A204.1 (cell line): ENCODE measurements at regions not wholly inside any gene's neighbourhood (a gene's known extent, or its start where the extent isn't known, plus 50 kb on each side); places are given as distances from the start of the nearest gene placed in this dataset.
"Not testable (repeated sequence)": the region's sequence is repeated elsewhere in the genome, so short reads cannot be mapped to it uniquely, and the experiment has no call there.

Experiments
- FAIRE-seq: peaks from 2 replicates; lab custom pipeline; 2012; peaks lifted over from hg19 to GRCh38; lab: Jason Lieb, UNC

GRCh38 chr1:163580926-163581325 is 259.2 kb downstream of the NUF2 start:
- no peak for FAIRE-seq

GRCh38 chr1:163583661-163584181 is 262.0 kb downstream of the NUF2 start:
- FAIRE-seq: no peak

GRCh38 chr1:163585796-163586195 is 264.0 kb downstream of the NUF2 start:
- no peak for FAIRE-seq

- no peak for FAIRE-seq
These were observed 267.0 kb downstream of the NUF2 start for GRCh38 chr1:163588796-163589195.

- no peak for FAIRE-seq
These were observed 268.0 kb downstream of the NUF2 start for GRCh38 chr1:163589735-163590134.

- FAIRE-seq: not testable (repeated sequence)
These were observed 269.4 kb downstream of the NUF2 start for GRCh38 chr1:163591131-163591530.

- not testable (repeated sequence) for FAIRE-seq
These were observed 270.9 kb downstream of the NUF2 start for GRCh38 chr1:163592623-163593022.

GRCh38 chr1:163596106-163596505 is 274.4 kb downstream of the NUF2 start:
- not testable (repeated sequence) for FAIRE-seq

- FAIRE-seq: no peak
These were observed 274.9 kb downstream of the NUF2 start for GRCh38 chr1:163596541-163597258.

- no peak for FAIRE-seq
These were observed 282.6 kb downstream of the NUF2 start for GRCh38 chr1:163604321-163604720.

- no peak for FAIRE-seq
These were observed 283.1 kb downstream of the NUF2 start for GRCh38 chr1:163604896-163605295.

GRCh38 chr1:163608979-163609378 is 287.2 kb downstream of the NUF2 start:
- FAIRE-seq: no peak

GRCh38 chr1:163609858-163610257 is 288.1 kb downstream of the NUF2 start:
- FAIRE-seq: no peak

- FAIRE-seq: no peak
These were observed 288.7 kb downstream of the NUF2 start for GRCh38 chr1:163610486-163610885.

- no peak for FAIRE-seq
These were observed 292.6 kb downstream of the NUF2 start for GRCh38 chr1:163614361-163614760.

- FAIRE-seq: no peak
These were observed 306.4 kb downstream of the NUF2 start for GRCh38 chr1:163628034-163628773.

- FAIRE-seq: no peak
These were observed 310.5 kb downstream of the NUF2 start for GRCh38 chr1:163632269-163632668.

- FAIRE-seq: no peak
These were observed 311.6 kb downstream of the NUF2 start for GRCh38 chr1:163633366-163633765.

- not testable (repeated sequence) for FAIRE-seq
These were observed 323.9 kb downstream of the NUF2 start for GRCh38 chr1:163645676-163646075.

- FAIRE-seq: no peak
These were observed 328.9 kb downstream of the NUF2 start for GRCh38 chr1:163650624-163651023.

GRCh38 chr1:163652441-163652840 is 330.7 kb downstream of the NUF2 start:
- no peak for FAIRE-seq

- no peak for FAIRE-seq
These were observed 333.8 kb downstream of the NUF2 start for GRCh38 chr1:163655565-163655964.

- no peak for FAIRE-seq
These were observed 334.5 kb downstream of the NUF2 start for GRCh38 chr1:163656095-163656759.
